ENCODE measurements at regions not wholly inside any gene's neighbourhood (a gene's known extent, or its start where the extent isn't known, plus 50 kb on each side); places are given as distances from the start of the nearest gene placed in this dataset.

- 88% methylated on average over 3 of the region's 3 CpGs for WGBS
- no peak overlapping the region for H3K27ac ChIP-seq (ENCODE audit: low read depth in 1 of 2, low read length in 2 of 2)
- no peaks in the 10 kb centered on the region for H3K27me3 ChIP-seq (ENCODE audit: control insufficient read depth in 4 of 4, insufficient read depth in 4 of 4, low read length in 3 of 4)
- H3K9me3 ChIP-seq (ENCODE audit: control insufficient read depth in 4 of 4, low read length in 3 of 4): peaks cover 0 to 2% (median under 1%) of the 10 kb centered on the region in 4 donors
- H3K4me3 ChIP-seq (ENCODE audit: low read depth in 1 of 3, low read length in 3 of 3): no peak overlapping the region
- H3K9ac ChIP-seq (ENCODE audit: low read depth in 1 of 2, low read length in 2 of 2): no peak overlapping the region
- no peak for DNase-seq (ENCODE audit: low spot score)
- no peaks in the 10 kb centered on the region for H3K4me1 ChIP-seq (ENCODE audit: control insufficient read depth in 4 of 4, insufficient read depth in 4 of 4, low read length in 3 of 4)
- TF ChIP-seq, protein P1, sequence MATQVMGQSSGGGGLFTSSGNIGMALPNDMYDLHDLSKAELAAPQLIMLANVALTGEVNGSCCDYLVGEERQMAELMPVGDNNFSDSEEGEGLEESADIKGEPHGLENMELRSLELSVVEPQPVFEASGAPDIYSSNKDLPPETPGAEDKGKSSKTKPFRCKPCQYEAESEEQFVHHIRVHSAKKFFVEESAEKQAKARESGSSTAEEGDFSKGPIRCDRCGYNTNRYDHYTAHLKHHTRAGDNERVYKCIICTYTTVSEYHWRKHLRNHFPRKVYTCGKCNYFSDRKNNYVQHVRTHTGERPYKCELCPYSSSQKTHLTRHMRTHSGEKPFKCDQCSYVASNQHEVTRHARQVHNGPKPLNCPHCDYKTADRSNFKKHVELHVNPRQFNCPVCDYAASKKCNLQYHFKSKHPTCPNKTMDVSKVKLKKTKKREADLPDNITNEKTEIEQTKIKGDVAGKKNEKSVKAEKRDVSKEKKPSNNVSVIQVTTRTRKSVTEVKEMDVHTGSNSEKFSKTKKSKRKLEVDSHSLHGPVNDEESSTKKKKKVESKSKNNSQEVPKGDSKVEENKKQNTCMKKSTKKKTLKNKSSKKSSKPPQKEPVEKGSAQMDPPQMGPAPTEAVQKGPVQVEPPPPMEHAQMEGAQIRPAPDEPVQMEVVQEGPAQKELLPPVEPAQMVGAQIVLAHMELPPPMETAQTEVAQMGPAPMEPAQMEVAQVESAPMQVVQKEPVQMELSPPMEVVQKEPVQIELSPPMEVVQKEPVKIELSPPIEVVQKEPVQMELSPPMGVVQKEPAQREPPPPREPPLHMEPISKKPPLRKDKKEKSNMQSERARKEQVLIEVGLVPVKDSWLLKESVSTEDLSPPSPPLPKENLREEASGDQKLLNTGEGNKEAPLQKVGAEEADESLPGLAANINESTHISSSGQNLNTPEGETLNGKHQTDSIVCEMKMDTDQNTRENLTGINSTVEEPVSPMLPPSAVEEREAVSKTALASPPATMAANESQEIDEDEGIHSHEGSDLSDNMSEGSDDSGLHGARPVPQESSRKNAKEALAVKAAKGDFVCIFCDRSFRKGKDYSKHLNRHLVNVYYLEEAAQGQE (IDR thresholded peaks at IDR 0.05): no peak
- TF ChIP-seq EGR1 (IDR thresholded peaks at IDR 0.05; ENCODE audit: low read depth in 2 of 2): no peak
- no peak for TF ChIP-seq RXRA (IDR thresholded peaks at IDR 0.05)
- TF ChIP-seq NR2F2 (IDR thresholded peaks at IDR 0.05): no peak
- no peak for TF ChIP-seq JUND (IDR thresholded peaks at IDR 0.05)
- TF ChIP-seq MAX (IDR thresholded peaks at IDR 0.05): no peak
- no peak for TF ChIP-seq TAF1 (conservative IDR thresholded peaks at IDR 0.05)
- TF ChIP-seq YY1 (IDR thresholded peaks at IDR 0.05): no peak
- no peak for TF ChIP-seq HNF4A (conservative IDR thresholded peaks at IDR 0.05)
- TF ChIP-seq FOXA2 (IDR thresholded peaks at IDR 0.05): no peak
- no peak for TF ChIP-seq HNF4G (IDR thresholded peaks at IDR 0.05)
- no peak for TF ChIP-seq GABPA (IDR thresholded peaks at IDR 0.05 in 1 of 2, conservative IDR thresholded peaks at IDR 0.05 in 1 of 2)
- TF ChIP-seq FOXA1 (IDR thresholded peaks at IDR 0.05): no peak
- no peak for TF ChIP-seq ZBTB33 (IDR thresholded peaks at IDR 0.05)
- H3K36me3 ChIP-seq (ENCODE audit: control insufficient read depth in 4 of 4, insufficient read depth in 3 of 4, low read depth in 1 of 4, low read length in 3 of 4): no peaks in the 10 kb centered on the region
Observed at GRCh38 chr6:104357928-104358327, 501.8 kb downstream of the HACE1 start.

DNA sequence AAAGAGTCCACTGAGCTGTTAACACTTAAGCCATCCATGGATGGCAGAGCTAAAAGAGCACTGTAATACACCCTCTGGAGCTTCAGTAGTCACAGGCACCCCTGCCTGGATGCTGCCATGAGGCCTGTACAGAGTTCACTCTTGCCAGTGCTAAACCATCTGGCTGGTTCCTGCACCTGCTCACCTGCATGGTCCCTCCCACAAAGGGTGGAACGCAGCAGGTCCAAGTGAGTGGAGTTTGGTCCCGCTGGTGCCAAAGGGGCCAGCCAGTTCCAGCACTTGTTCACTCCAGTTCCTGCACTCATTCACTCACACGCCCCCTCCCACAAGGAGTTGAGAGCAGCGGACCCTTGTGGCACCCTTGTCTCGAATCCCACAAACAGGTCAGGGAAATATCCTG is 503.5 kb downstream of the HACE1 start:
- no peaks in the 10 kb centered on the region for H3K27me3 ChIP-seq (ENCODE audit: control insufficient read depth in 4 of 4, insufficient read depth in 4 of 4, low read length in 3 of 4)
- DNase-seq (ENCODE audit: low spot score): no peak
- TF ChIP-seq HNF4G (IDR thresholded peaks at IDR 0.05) (no peak), CTCF (IDR thresholded peaks at IDR 0.05; ENCODE audit: low read depth, low read length, missing input control) (no peak), ATF3 (IDR thresholded peaks at IDR 0.05) (no peak), MAX (IDR thresholded peaks at IDR 0.05) (no peak), ZBTB33 (IDR thresholded peaks at IDR 0.05) (no peak), NR2F2 (IDR thresholded peaks at IDR 0.05) (no peak), FOXA1 (IDR thresholded peaks at IDR 0.05) (no peak), FOXA2 (IDR thresholded peaks at IDR 0.05) (no peak), RXRA (IDR thresholded peaks at IDR 0.05) (no peak), GABPA (IDR thresholded peaks at IDR 0.05 in 1 of 2, conservative IDR thresholded peaks at IDR 0.05 in 1 of 2) (no peak), JUND (IDR thresholded peaks at IDR 0.05) (no peak), TAF1 (conservative IDR thresholded peaks at IDR 0.05) (no peak), RAD21 (IDR thresholded peaks at IDR 0.05) (no peak), HNF4A (conservative IDR thresholded peaks at IDR 0.05) (no peak), EGR1 (IDR thresholded peaks at IDR 0.05; ENCODE audit: low read depth in 2 of 2) (no peak), YY1 (IDR thresholded peaks at IDR 0.05) (no peak)
- TF ChIP-seq, protein P1 (IDR thresholded peaks at IDR 0.05): no peak
- H3K4me1 ChIP-seq (ENCODE audit: control insufficient read depth in 4 of 4, insufficient read depth in 4 of 4, low read length in 3 of 4): no peaks in the 10 kb centered on the region
- H3K9ac ChIP-seq (ENCODE audit: low read depth in 1 of 2, low read length in 2 of 2): no peak overlapping the region
- H3K27ac ChIP-seq (ENCODE audit: low read depth in 1 of 2, low read length in 2 of 2): no peak overlapping the region
- peaks cover 0 to 2% (median under 1%) of the 10 kb centered on the region in 4 donors for H3K9me3 ChIP-seq (ENCODE audit: control insufficient read depth in 4 of 4, low read length in 3 of 4)
- no peak overlapping the region for H3K4me3 ChIP-seq (ENCODE audit: low read depth in 1 of 3, low read length in 3 of 3)
- WGBS: 86% methylated on average over 5 of the region's 5 CpGs
- H3K36me3 ChIP-seq (ENCODE audit: control insufficient read depth in 4 of 4, insufficient read depth in 3 of 4, low read depth in 1 of 4, low read length in 3 of 4): no peaks in the 10 kb centered on the region

All from liver (tissue), 8 donors.